Activated naive CD8-positive, alpha-beta T cell (primary cell): ENCODE measurements at regions not wholly inside any gene's neighbourhood (a gene's known extent, or its start where the extent isn't known, plus 50 kb on each side); places are given as distances from the start of the nearest gene placed in this dataset.
"Not testable (repeated sequence)": the region's sequence is repeated elsewhere in the genome, so short reads cannot be mapped to it uniquely, and the experiment has no call there.

Experiments
- H3K27ac Mint-ChIP-seq: one replicate; pipeline ENCODE4 v1.8.0; 2021; ENCODE audit warnings: mixed read lengths
- H3K27me3 Mint-ChIP-seq: one replicate; pipeline ENCODE4 v1.8.0; 2021; ENCODE audit warnings: mixed read lengths
- H3K36me3 Mint-ChIP-seq: one replicate; pipeline ENCODE4 v1.8.0; 2021; ENCODE audit warnings: mixed read lengths
- H3K4me1 Mint-ChIP-seq: one replicate; pipeline ENCODE4 v1.8.0; 2021; ENCODE audit warnings: low read depth, mixed read lengths
- H3K4me3 Mint-ChIP-seq: one replicate; pipeline ENCODE4 v1.8.0; 2021; ENCODE audit warnings: mild to moderate bottlenecking, mixed read lengths
- H3K9me3 Mint-ChIP-seq: one replicate; pipeline ENCODE4 v1.8.0; 2021; ENCODE audit warnings: low read depth, mixed read lengths

DNA sequence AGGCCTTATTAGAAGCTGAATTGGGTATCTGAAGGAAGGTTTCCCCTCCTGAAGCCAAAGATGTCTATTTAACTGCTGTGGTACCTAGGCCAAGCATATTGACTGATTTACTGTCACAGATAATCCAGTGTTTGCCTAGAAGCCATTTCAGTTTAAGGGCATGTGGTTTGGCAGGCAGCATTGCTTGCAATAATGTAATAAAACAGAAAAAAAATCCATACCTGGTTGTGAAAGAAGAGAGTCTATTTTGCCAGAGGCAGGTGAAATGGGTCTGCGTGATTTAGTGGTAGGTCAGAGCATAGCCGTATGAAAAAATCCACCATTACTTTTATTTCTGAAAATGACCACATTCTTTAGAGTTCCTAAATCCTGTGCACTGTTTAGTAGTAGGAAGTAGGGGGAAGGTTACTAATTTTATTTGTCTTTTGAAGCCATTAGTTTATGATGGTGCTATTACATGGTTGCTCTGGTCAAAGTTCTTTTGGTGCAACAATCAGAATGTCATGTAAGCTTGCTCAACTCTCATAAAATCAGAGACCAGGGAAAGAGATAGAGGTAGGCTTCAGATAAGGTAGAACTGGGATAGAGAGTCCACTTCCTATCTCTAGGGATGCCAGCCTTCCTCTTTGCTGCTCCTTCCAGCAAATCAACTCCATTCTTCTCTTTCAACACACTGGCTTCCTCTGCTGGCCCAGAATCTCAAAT lies 343.4 kb downstream of the GPD2 start:
- Mint-ChIP-seq H3K4me3 (no peak overlapping the region), H3K9me3 (no peaks in the 10 kb centered on the region), H3K36me3 (no peaks in the 10 kb centered on the region), H3K27me3 (peaks cover 4% of the 10 kb centered on the region), H3K4me1 (no peaks in the 10 kb centered on the region), H3K27ac (no peak overlapping the region)

DNA sequence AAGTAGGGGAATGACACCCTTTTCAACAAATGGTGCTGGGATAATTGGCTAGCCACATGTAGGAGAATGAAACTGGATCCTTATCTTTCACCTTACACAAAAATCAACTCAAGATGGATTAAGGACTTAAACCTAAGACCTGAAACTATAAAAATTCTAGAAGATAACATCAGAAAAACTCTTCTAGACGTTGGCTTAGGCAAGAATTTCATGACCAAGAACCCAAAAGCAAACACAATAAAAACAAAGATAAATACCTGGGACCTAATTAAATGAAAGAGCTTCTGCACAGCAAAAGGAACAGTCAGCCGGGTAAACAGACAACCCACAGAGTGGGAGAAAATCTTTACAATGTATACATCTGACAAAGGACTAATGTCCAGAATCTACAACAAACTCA lies 345.5 kb downstream of the GPD2 start:
- H3K9me3 Mint-ChIP-seq, H3K36me3 Mint-ChIP-seq, H3K27me3 Mint-ChIP-seq, H3K4me1 Mint-ChIP-seq, H3K4me3 Mint-ChIP-seq, H3K27ac Mint-ChIP-seq: not testable (repeated sequence)

DNA sequence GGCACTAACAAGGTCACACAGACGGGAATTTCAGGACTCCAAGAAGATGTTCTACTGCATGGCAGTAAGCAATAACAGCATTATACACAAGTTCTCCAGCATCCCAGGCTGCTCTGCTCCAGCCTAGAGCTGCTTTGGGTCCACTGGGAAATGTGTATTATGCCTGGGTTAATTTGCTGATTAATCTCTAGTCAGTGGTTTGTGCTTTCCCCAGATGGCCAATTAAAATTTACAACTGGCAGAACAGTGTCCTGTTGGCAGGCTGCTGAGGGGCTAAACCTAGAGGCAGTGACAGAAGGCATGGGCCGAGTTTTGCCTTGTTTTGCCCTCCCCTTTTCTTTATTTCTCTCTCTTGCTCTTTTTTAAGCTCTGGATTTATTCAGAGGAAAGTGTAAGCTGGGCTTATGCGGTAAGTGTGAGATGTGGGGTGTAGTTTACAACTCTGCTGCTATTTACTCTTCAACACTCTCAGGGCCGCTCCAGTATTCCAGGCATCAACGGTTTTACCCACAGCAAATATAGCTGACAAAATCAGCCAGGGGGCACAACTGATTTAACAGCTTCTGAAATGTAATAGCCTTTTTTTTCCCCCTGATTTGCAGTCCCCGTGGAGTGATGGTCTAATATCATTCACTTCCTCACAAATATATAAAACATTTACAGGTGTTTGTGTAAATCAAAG lies 348.0 kb downstream of the GPD2 start:
- Mint-ChIP-seq H3K4me1 (no peaks in the 10 kb centered on the region), H3K36me3 (no peaks in the 10 kb centered on the region), H3K4me3 (no peak overlapping the region), H3K27me3 (peaks cover 5% of the 10 kb centered on the region), H3K9me3 (no peaks in the 10 kb centered on the region), H3K27ac (no peak overlapping the region)

DNA sequence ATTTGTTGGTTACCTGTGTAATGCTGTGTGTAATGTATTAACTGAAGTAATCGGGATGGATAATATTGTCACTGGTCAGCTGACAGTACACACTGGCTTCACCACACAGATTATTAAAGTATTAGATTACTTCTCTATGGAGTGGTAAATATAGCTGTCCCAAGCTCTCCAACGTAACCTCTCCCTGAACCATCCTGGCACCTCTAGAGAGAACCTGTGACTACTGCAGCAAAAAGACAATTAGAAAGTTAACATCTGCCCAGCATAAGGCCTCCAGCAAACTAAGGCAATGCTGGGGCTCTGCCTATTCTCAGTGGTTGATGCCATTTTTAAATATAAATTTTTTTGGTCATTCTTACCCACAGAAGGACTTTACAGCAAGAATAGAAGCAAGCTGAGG lies 351.3 kb downstream of the GPD2 start:
- no peak overlapping the region for H3K4me3 Mint-ChIP-seq
- peaks cover 1% of the 10 kb centered on the region for H3K27me3 Mint-ChIP-seq
- no peaks in the 10 kb centered on the region for H3K4me1 Mint-ChIP-seq
- H3K9me3 Mint-ChIP-seq = no peaks in the 10 kb centered on the region
- H3K36me3 Mint-ChIP-seq = no peaks in the 10 kb centered on the region
- H3K27ac Mint-ChIP-seq = no peak overlapping the region

DNA sequence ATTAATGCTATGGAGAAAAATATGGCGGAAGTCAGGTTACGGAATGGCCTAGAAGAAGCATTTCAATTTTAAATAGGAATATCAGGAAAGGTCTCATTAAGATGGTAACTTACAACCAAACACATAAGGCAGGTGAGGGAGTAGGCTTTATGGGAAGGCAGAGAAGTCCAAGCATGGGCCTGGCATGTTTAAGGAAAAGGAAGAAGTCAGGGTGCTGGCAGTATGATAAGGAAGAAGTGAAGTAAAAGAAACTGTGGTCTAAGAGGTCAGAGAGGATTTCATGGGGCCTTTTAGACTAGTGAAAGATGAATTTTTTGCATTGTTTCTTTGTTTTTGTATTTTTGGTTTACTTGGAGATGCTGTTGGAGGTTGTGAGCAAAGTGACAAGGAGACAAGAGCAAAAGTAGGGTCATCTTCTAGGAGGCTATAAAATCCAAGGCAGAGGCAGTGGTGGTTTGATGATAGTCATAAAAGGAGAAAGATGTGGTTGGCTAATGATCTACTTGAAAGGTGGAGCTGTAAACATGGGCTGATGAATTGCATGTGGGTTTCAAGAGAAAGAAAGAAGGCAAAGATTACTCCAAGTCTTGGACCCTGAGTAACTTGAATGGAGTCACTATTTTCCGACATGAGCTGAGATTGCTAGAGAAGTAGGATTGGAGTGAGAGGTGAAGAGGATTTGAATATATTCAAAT lies 354.3 kb downstream of the GPD2 start:
- H3K36me3 Mint-ChIP-seq = no peaks in the 10 kb centered on the region
- no peak overlapping the region for H3K27ac Mint-ChIP-seq
- no peak overlapping the region for H3K4me3 Mint-ChIP-seq

DNA sequence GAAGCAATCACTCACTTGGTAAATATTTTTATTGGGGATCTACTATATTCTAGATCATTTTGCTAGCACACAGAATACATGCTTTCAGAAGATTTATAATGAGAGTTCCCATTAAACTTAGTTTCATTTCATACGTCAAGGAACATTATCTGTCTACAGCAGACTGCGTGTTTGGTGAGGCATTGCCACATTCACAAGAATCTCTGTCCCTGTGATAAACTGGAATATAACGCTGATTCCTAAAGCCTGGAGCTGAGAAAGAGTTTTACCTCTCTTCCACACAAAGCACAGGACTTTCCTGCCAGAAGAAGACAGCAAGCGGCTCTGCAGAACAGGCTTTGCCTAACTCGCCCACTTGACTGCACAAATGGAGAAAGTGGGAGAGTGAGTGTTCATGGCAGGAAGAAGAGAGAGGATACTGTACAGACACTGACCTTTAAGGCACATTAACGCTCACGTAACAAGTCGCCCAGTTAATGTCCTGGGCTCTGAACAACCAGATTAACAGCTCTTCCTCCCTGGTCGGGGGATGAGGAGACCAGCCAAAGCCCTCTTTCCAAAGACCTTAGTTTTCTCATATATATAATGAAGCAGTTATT lies 356.2 kb downstream of the GPD2 start:
- H3K4me3 Mint-ChIP-seq = no peak overlapping the region
- H3K9me3 Mint-ChIP-seq = no peaks in the 10 kb centered on the region
- no peaks in the 10 kb centered on the region for H3K27me3 Mint-ChIP-seq
- no peak overlapping the region for H3K27ac Mint-ChIP-seq
- H3K36me3 Mint-ChIP-seq = no peaks in the 10 kb centered on the region
- H3K4me1 Mint-ChIP-seq = no peaks in the 10 kb centered on the region

More for the DNA sequence above, 354.3 kb downstream of the GPD2 start:
- Mint-ChIP-seq H3K4me1 (no peaks in the 10 kb centered on the region), H3K9me3 (no peaks in the 10 kb centered on the region), H3K27me3 (peaks cover 1% of the 10 kb centered on the region)

DNA sequence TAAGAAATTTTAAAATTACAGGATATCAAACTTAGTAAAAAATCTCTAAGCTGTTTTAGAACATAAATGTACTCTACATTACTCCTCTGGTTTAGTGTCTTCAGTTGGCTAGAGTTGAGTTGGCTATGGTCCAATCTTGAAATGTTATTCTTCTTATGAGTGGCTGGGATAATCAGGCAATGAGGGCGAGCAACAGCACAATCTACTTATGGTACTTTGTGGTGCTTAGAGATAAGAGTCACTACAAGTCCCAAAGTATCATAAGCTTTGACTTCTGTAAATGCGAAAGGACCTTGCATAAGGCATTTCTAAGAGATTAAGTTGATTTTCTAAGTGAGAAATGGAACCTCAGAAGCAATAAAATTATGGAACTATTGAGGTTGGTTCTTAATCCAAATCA lies 361.7 kb downstream of the GPD2 start:
- Mint-ChIP-seq H3K4me1 (no peaks in the 10 kb centered on the region), H3K27me3 (no peaks in the 10 kb centered on the region)

DNA sequence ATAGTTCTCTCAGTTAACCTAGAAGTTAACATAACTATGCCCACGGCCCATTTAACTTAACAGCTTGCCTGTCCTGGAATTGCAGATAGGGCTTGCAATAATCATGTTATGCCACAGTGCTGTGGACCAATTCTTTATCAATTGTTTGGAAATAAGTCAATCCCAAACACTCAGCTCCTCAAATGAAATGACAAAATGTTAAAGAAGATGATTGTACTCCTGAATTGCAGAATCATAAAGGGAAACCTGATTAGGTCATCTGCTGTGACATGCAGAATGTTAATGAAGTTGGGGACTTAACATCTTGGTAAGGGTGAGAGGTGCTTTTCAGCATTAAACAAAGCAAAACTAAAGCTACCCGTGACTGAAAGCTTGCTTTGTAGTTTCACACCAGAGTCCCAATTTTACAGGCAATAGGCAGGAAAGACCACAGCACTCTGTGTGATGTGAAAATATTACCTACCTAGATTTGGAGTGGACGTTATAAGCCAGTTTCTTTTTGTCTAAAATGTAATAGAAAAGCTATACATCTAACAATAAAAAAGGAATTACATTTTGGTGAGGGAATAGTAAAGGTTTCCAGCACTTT lies 364.0 kb downstream of the GPD2 start:
- H3K36me3 Mint-ChIP-seq = no peaks in the 10 kb centered on the region
- no peaks in the 10 kb centered on the region for H3K9me3 Mint-ChIP-seq
- no peaks in the 10 kb centered on the region for H3K4me1 Mint-ChIP-seq
- no peak overlapping the region for H3K4me3 Mint-ChIP-seq
- no peak overlapping the region for H3K27ac Mint-ChIP-seq
- H3K27me3 Mint-ChIP-seq = peaks cover 2% of the 10 kb centered on the region

More for the DNA sequence above, 361.7 kb downstream of the GPD2 start:
- Mint-ChIP-seq H3K4me3 (no peak overlapping the region), H3K27ac (no peak overlapping the region), H3K36me3 (no peaks in the 10 kb centered on the region), H3K9me3 (no peaks in the 10 kb centered on the region)

DNA sequence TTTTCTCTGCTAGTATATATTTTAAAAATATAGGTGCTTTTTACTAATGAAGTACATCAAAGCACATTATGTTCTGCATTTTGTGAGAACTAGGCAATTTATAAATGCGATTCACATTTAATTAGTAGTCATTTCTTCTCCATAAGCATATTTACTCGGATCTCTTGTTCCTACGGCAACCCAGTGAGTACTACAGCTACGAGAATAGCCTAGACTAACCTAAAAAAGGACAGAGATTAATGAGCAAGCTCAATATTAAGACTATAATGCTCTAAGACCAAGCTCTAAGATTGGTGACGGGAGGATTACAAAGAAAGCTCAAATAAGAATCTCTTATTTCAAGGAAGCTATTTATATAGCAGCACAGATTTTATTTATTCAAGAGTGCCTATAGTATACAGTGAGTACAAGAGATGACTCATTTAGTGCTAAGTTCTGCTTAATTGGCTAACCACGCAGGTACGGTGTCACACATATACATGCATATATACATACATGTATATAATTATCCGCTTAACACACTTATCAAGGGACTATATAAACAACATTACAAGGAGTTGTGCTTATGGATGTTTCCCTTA lies 364.7 kb downstream of the GPD2 start:
- Mint-ChIP-seq H3K27me3 (peaks cover 2% of the 10 kb centered on the region), H3K4me1 (no peaks in the 10 kb centered on the region), H3K9me3 (no peaks in the 10 kb centered on the region), H3K36me3 (no peaks in the 10 kb centered on the region), H3K4me3 (no peak overlapping the region), H3K27ac (no peak overlapping the region)

DNA sequence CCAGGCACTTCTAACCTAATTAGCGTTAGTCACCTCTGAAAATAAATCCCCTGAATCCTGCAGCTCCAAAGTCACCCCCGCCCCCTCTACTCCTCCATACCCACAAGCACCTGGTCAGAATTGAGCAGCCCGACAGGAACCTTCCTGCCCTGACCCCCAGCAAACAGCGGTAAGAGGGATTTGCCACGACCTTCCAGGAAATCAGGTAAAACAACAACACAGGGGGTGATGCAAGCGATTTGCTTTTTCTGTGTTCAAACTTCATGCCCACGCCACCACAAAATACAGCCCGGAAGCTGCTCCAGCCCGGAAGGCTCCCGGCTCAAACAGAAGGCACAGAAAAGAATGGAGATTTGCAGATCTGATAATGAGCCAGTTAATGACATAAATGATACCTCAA lies 367.1 kb downstream of the GPD2 start:
- Mint-ChIP-seq H3K27me3 (peaks cover 5% of the 10 kb centered on the region), H3K27ac (no peak overlapping the region), H3K4me3 (no peak overlapping the region), H3K4me1 (no peaks in the 10 kb centered on the region), H3K9me3 (no peaks in the 10 kb centered on the region), H3K36me3 (no peaks in the 10 kb centered on the region)

DNA sequence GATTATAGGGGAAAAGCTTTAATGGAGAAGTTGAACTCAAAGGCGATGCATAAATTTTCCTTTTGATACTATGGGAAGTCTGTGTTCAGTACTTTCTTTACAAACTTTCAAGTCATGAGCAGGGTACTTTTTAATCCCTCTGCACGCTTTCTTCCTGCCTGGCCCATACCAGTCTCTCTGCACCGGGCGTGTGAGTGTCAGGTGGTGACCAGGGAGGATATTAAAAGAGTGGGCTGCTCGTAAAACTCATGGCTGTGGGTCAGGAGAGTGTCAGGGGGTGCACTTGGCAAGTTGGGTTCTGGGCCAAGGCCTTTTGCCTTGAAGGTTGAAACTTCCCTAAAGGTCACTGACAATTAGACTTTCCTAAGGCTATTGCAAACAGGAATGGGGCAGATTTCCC lies 367.8 kb downstream of the GPD2 start:
- no peaks in the 10 kb centered on the region for H3K9me3 Mint-ChIP-seq
- H3K36me3 Mint-ChIP-seq = no peaks in the 10 kb centered on the region
- H3K4me1 Mint-ChIP-seq = no peaks in the 10 kb centered on the region
- no peak overlapping the region for H3K27ac Mint-ChIP-seq
- H3K4me3 Mint-ChIP-seq = no peak overlapping the region
- H3K27me3 Mint-ChIP-seq = peaks cover 5% of the 10 kb centered on the region

DNA sequence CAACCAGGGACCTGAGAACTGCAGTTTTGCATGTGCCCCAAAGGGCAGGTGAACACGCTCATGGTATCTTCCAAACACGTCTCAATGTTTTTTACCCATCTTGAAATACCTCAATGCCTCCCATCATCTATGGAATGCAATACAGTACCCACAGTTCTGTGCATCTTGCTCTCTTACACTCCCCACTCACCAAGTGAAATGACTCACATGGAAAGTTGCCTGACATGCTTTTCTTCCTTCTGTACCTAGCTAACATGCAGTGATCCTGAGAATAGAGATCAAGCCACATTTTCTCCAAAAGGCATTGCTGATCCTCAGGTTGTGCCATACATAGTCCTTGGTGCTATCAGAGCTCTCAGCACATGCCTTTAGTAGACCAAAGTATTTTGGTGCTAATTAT lies 373.9 kb downstream of the GPD2 start:
- Mint-ChIP-seq H3K36me3 (no peaks in the 10 kb centered on the region), H3K9me3 (peaks cover 3% of the 10 kb centered on the region), H3K4me1 (no peaks in the 10 kb centered on the region), H3K27me3 (peaks cover 9% of the 10 kb centered on the region), H3K4me3 (no peak overlapping the region), H3K27ac (no peak overlapping the region)

DNA sequence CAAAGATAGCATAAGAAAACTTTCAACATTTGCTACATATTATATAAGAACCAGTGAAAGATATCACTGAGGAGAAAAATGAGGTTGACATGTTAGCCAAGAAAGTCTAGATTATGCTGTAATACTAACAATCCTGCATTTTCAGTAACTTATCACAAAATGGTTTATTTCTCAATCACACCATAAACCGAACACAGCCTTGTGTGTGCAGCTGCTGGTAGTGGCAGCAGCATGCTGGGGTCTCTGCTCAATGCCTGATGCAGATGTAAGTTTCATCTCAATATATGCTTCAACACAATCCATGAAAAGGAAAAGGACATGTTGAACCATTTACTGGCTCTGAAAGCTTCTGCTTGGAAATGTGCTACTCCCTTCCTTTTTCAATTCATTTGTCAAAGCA lies 376.3 kb downstream of the GPD2 start:
- no peaks in the 10 kb centered on the region for H3K36me3 Mint-ChIP-seq
- H3K4me1 Mint-ChIP-seq = no peaks in the 10 kb centered on the region
- H3K27me3 Mint-ChIP-seq = peaks cover 9% of the 10 kb centered on the region
- H3K27ac Mint-ChIP-seq = no peak overlapping the region
- H3K9me3 Mint-ChIP-seq = peaks cover 3% of the 10 kb centered on the region
- H3K4me3 Mint-ChIP-seq = no peak overlapping the region

DNA sequence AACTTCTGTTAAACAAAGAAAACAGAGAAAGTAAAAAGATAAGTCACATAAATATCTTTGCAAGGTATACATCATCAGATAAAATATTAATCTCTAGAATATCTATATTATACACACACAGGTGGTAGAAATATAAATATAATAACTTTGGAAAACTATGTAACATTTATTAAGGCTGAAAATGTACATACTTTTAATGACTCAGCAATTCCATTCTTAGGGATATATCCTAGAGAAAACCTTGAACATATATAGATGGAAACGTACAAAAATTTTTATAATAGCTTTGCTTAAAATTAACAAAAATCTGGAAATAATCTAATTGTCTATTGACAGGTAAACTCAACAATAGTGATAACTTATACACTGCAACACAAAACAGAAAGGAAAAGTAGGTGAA lies 381.3 kb downstream of the GPD2 start:
- Mint-ChIP-seq H3K9me3 (no peaks in the 10 kb centered on the region), H3K27ac (no peak overlapping the region), H3K4me3 (no peak overlapping the region), H3K36me3 (no peaks in the 10 kb centered on the region), H3K4me1 (no peaks in the 10 kb centered on the region), H3K27me3 (peaks cover 4% of the 10 kb centered on the region)

DNA sequence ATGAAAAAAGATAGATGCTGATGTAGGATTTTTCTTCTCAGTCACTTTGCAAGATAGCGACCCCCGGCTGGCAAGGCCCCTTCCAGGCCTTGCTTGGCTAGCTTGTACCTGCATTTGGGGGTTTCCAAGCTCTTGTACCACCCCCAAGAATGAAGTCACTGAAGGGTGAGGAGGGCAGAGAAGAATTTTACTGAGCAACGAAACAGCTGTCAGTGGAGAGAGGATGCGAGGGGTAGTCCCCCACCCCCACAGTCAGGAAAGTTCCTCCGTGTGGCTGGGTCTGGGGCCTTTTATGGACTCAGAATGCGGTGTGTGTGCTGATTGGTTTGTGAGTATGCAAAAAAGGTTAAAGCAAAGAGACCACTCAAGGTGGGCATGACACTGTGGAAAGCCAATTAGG lies 382.0 kb downstream of the GPD2 start:
- Mint-ChIP-seq H3K4me3 (no peak overlapping the region), H3K9me3 (no peaks in the 10 kb centered on the region), H3K27me3 (peaks cover 4% of the 10 kb centered on the region), H3K4me1 (no peaks in the 10 kb centered on the region), H3K27ac (no peak overlapping the region), H3K36me3 (no peaks in the 10 kb centered on the region)
